ENCODE measurements at regions not wholly inside any gene's neighbourhood (a gene's known extent, or its start where the extent isn't known, plus 50 kb on each side); places are given as distances from the start of the nearest gene placed in this dataset.

GRCh38 chr1:14118691-14119485 is 418.9 kb downstream of the PRDM2 start:
- POLR2A ChIA-PET = no interaction called here
- Histone ChIP-seq H3K4me2 (ENCODE audit: insufficient read depth, low read length) (no peak overlapping the region), H2AFZ (ENCODE audit: low read depth, low read length) (no peak overlapping the region), H3K9ac (replicated peaks; ENCODE audit: extremely low read depth, insufficient read depth, low read length) (no peak overlapping the region), H3K9me3 (replicated peaks; ENCODE audit: control insufficient read depth, insufficient read depth, low read length) (no peaks in the 10 kb centered on the region), H3K4me3 (replicated peaks in 1 of 3; ENCODE audit: insufficient read depth in 1 of 3, low read depth in 1 of 3, low read length in 3 of 3) (no peak overlapping the region), H3K27me3 (ENCODE audit: control insufficient read depth in 2 of 2, insufficient read depth in 2 of 2, low read length in 2 of 2) (no peaks in the 10 kb centered on the region), H4K20me1 (replicated peaks; ENCODE audit: control insufficient read depth, extremely low read depth, insufficient read depth, low read length) (no peaks in the 10 kb centered on the region), H3K4me1 (ENCODE audit: control insufficient read depth, extremely low read depth, insufficient read depth, low read length) (no peaks in the 10 kb centered on the region), H3K36me3 (ENCODE audit: control insufficient read depth in 2 of 2, extremely low read depth in 1 of 2, insufficient read depth in 2 of 2, low read length in 2 of 2) (no peaks in the 10 kb centered on the region), H3K9me1 (replicated peaks; ENCODE audit: control insufficient read depth, extremely low read depth, insufficient read depth, low read length) (no peaks in the 10 kb centered on the region), H3K27ac (ENCODE audit: insufficient read depth, low read depth, low read length) (no peak overlapping the region), H3K79me2 (ENCODE audit: control insufficient read depth, insufficient read depth, low read length) (no peaks in the 10 kb centered on the region)
- TF ChIP-seq POLR2A (IDR thresholded peaks at IDR 0.05; ENCODE audit: low read depth, low read length) (no peak), MYC (IDR thresholded peaks at IDR 0.05; ENCODE audit: low read depth, low read length) (no peak), CTCF (IDR thresholded peaks at IDR 0.05; ENCODE audit: extremely low read depth in 1 of 2, insufficient read depth in 1 of 2, low read depth in 1 of 2, low read length in 2 of 2) (no peak), EZH2 (IDR thresholded peaks at IDR 0.05; ENCODE audit: borderline replicate concordance, low read depth, low read length, severe bottlenecking) (no peak), GATA2 (IDR thresholded peaks at IDR 0.05; ENCODE audit: insufficient read depth, insufficient read length, low read depth, low read length) (no peak), JUN (IDR thresholded peaks at IDR 0.05; ENCODE audit: borderline replicate concordance, insufficient read depth, insufficient read length, low read depth) (no peak), FOS (IDR thresholded peaks at IDR 0.05; ENCODE audit: borderline replicate concordance, insufficient read depth, low read length) (no peak), MAX (IDR thresholded peaks at IDR 0.05; ENCODE audit: insufficient read depth, insufficient read length) (no peak), POLR2AphosphoS5 (IDR thresholded peaks at IDR 0.05; ENCODE audit: insufficient read depth, low read depth, low read length) (no peak)
- intact Hi-C loops (cut with micrococcal nuclease) (no loop called here), dilution Hi-C loops (cut with MboI; ENCODE audit: extremely low pct_ligation_motif_present, low sequenced_read_pairs) (no loop called here)
- FAIRE-seq (no peak), DNase-seq (ENCODE audit: low read depth, low spot score) (no peak)
- CTCF ChIA-PET = no interaction called here
- no TSS peak for BruUV-seq (replicated peaks)
